Glutamatergic neuron (in vitro differentiated cells): ENCODE measurements at regions not wholly inside any gene's neighbourhood (a gene's known extent, or its start where the extent isn't known, plus 50 kb on each side); places are given as distances from the start of the nearest gene placed in this dataset.

Experiments used
- DNase-seq: peaks from one replicate; pipeline ENCODE4 v3.0.0; 2022
- H3K27ac Mint-ChIP-seq: one replicate; pipeline ENCODE4 v1.8.0; 2020; ENCODE audit warnings: mild to moderate bottlenecking, mixed read lengths, inconsistent platforms; ENCODE audit not compliant: unreplicated experiment
- H3K27me3 Mint-ChIP-seq: one replicate; pipeline ENCODE4 v1.8.0; 2020; ENCODE audit warnings: mild to moderate bottlenecking, moderate library complexity, mixed read lengths, inconsistent platforms; ENCODE audit not compliant: unreplicated experiment
- H3K36me3 Mint-ChIP-seq: one replicate; pipeline ENCODE4 v1.8.0; 2020; ENCODE audit warnings: mild to moderate bottlenecking, mixed read lengths, inconsistent platforms; ENCODE audit not compliant: unreplicated experiment
- H3K4me1 Mint-ChIP-seq: one replicate; pipeline ENCODE4 v1.8.0; 2020; ENCODE audit warnings: mild to moderate bottlenecking, low read depth, mixed read lengths, inconsistent platforms; ENCODE audit not compliant: unreplicated experiment
- H3K4me3 Mint-ChIP-seq: one replicate; pipeline ENCODE4 v1.8.0; 2020; ENCODE audit warnings: mild to moderate bottlenecking, mixed read lengths, inconsistent platforms; ENCODE audit not compliant: unreplicated experiment
- H3K9me3 Mint-ChIP-seq: one replicate; pipeline ENCODE4 v1.8.0; 2020; ENCODE audit warnings: mild to moderate bottlenecking, moderate library complexity, mixed read lengths, inconsistent platforms; ENCODE audit not compliant: unreplicated experiment
- CTCF ChIP-seq: fragments of 200-600 bp; sonication (generic); IDR thresholded peaks from one replicate; pipeline ENCODE4 v1.5.0; 2021; ENCODE audit not compliant: partially characterized antibody, unreplicated experiment

GRCh38 chr13:65028101-65028500, 2202.0 kb downstream of the PCDH9 start:
- TF ChIP-seq CTCF: no peak
- DNase-seq: no peak
- no peak overlapping the region for H3K4me3 Mint-ChIP-seq
- no peak overlapping the region for H3K27ac Mint-ChIP-seq
- no peaks in the 10 kb centered on the region for H3K36me3 Mint-ChIP-seq
- H3K27me3 Mint-ChIP-seq: peaks cover 2% of the 10 kb centered on the region
- H3K4me1 Mint-ChIP-seq: no peaks in the 10 kb centered on the region
- H3K9me3 Mint-ChIP-seq: peaks cover 2% of the 10 kb centered on the region

GRCh38 chr13:65026505-65026904, 2203.6 kb downstream of the PCDH9 start:
- TF ChIP-seq CTCF: no peak

GRCh38 chr13:65011378-65011777, 2218.8 kb downstream of the PCDH9 start:
- H3K27me3 Mint-ChIP-seq: no peaks in the 10 kb centered on the region
- no peaks in the 10 kb centered on the region for H3K4me1 Mint-ChIP-seq
- H3K9me3 Mint-ChIP-seq: no peaks in the 10 kb centered on the region
- no peak for DNase-seq
- H3K4me3 Mint-ChIP-seq: no peak overlapping the region
- TF ChIP-seq CTCF: no peak
- H3K27ac Mint-ChIP-seq: no peak overlapping the region
- H3K36me3 Mint-ChIP-seq: no peaks in the 10 kb centered on the region

More at GRCh38 chr13:65026505-65026904, 2203.6 kb downstream of the PCDH9 start:
- no peaks in the 10 kb centered on the region for H3K27me3 Mint-ChIP-seq
- no peaks in the 10 kb centered on the region for H3K9me3 Mint-ChIP-seq
- H3K36me3 Mint-ChIP-seq: peaks cover 5% of the 10 kb centered on the region
- no peak overlapping the region for H3K4me3 Mint-ChIP-seq
- H3K4me1 Mint-ChIP-seq: no peaks in the 10 kb centered on the region
- H3K27ac Mint-ChIP-seq: no peak overlapping the region
- no peak for DNase-seq

- TF ChIP-seq CTCF: peak; percentile 34
- H3K27ac Mint-ChIP-seq: no peak overlapping the region
- no peak overlapping the region for H3K4me3 Mint-ChIP-seq
- DNase-seq: no peak
- no peaks in the 10 kb centered on the region for H3K4me1 Mint-ChIP-seq
- H3K36me3 Mint-ChIP-seq: no peaks in the 10 kb centered on the region
- no peaks in the 10 kb centered on the region for H3K27me3 Mint-ChIP-seq
- H3K9me3 Mint-ChIP-seq: no peaks in the 10 kb centered on the region
Observed at GRCh38 chr13:64997438-64997837, 2232.7 kb downstream of the PCDH9 start.

- Mint-ChIP-seq H3K9me3 (no peaks in the 10 kb centered on the region), H3K27me3 (peaks cover 2% of the 10 kb centered on the region), H3K27ac (no peak overlapping the region)
Observed at GRCh38 chr13:64993514-64994164, 2236.5 kb downstream of the PCDH9 start.

More at GRCh38 chr13:64993514-64994164, 2236.5 kb downstream of the PCDH9 start:
- no peaks in the 10 kb centered on the region for H3K36me3 Mint-ChIP-seq
- no peak overlapping the region for H3K4me3 Mint-ChIP-seq
- no peak for TF ChIP-seq CTCF
- DNase-seq: no peak
- no peaks in the 10 kb centered on the region for H3K4me1 Mint-ChIP-seq
